Tibial artery (tissue), 4 donors: ENCODE measurements at regions not wholly inside any gene's neighbourhood (a gene's known extent, or its start where the extent isn't known, plus 50 kb on each side); places are given as distances from the start of the nearest gene placed in this dataset.

ENCODE experiments used
- DNase-seq, 2 donors: peaks; one replicate each; pipeline ENCODE4 v3.0.0-alpha.2; 2019
- H3K27ac ChIP-seq, 2 donors: fragments of 200-600 bp; sonication (generic) in 1 of 2; 1 replicate in 1 of 2; 2 replicates in 1 of 2; pipeline ENCODE4 v1.5.1; 2018 to 2019; ENCODE audit warnings: mild to moderate bottlenecking in 1 of 2
- H3K27me3 ChIP-seq, 2 donors: fragments of 200-600 bp; sonication (generic) in 1 of 2; one replicate each; pipeline versions ENCODE4 v1.5.1 to v1.6.0; 2016 to 2019
- H3K36me3 ChIP-seq, 3 donors: fragments of 200-600 bp; sonication (generic) in 2 of 3; one replicate each; pipeline ENCODE4 v1.5.1; 2016 to 2019; ENCODE audit warnings: mild to moderate bottlenecking in 2 of 3
- H3K4me1 ChIP-seq, 4 donors: fragments of 200-600 bp; sonication (generic) in 2 of 4; 1 replicate in 3 of 4; 2 replicates in 1 of 4; pipeline ENCODE4 v1.5.1; 2016 to 2019
- H3K4me3 ChIP-seq, 2 donors: fragments of 200-600 bp; sonication (generic) in 1 of 2; 1 replicate in 1 of 2; 2 replicates in 1 of 2; pipeline ENCODE4 v1.5.1; 2018 to 2019; ENCODE audit warnings: mild to moderate bottlenecking in 2 of 2
- H3K9me3 ChIP-seq, 3 donors: fragments of 200-600 bp; sonication (generic) in 1 of 3; one replicate each; pipeline ENCODE4 v1.5.1; 2016 to 2019
- CTCF ChIP-seq, 2 experiments: fragments of 200-600 bp in 1 of 2; fragments of 450-650 bp in 1 of 2; IDR thresholded peaks; one replicate each; pipeline ENCODE4 v1.5.1; 2017 to 2019; ENCODE audit warnings: antibody characterized with exemption in 2 of 2, mild to moderate bottlenecking in 1 of 2, moderate library complexity in 1 of 2
- intact Hi-C: fragments of 100-400 bp; cut with DNase I; formaldehyde crosslinking; loops from one replicate; pipeline ENCODE4 v1.15.0; 2023; ENCODE audit warnings: low total_unique reads

GRCh38 chr10:44199991-44200655, 184.8 kb downstream of the CXCL12 start:
- H3K4me3 ChIP-seq, result no peak overlapping the region
- H3K9me3 ChIP-seq, result no peaks in the 10 kb centered on the region
- H3K27ac ChIP-seq, result no peak overlapping the region
- no peaks in the 10 kb centered on the region for H3K27me3 ChIP-seq
- no peaks in the 10 kb centered on the region for H3K36me3 ChIP-seq
- intact Hi-C loops, result no loop called here
- DNase-seq, result no peak
- TF ChIP-seq CTCF (IDR thresholded peaks at IDR 0.05), result no peak
- peaks cover 0 to 27% (median 19%) of the 10 kb centered on the region in 4 donors for H3K4me1 ChIP-seq

GRCh38 chr10:44199267-44199666, 185.6 kb downstream of the CXCL12 start:
- H3K4me1 ChIP-seq, result peaks cover 0 to 34% (median 25%) of the 10 kb centered on the region in 4 donors
- H3K27me3 ChIP-seq, result no peaks in the 10 kb centered on the region
- H3K9me3 ChIP-seq, result no peaks in the 10 kb centered on the region
- DNase-seq, result no peak
- H3K27ac ChIP-seq, result peak overlapping the region; percentile 5 to 8
- no peak for TF ChIP-seq CTCF (IDR thresholded peaks at IDR 0.05)
- H3K4me3 ChIP-seq, result no peak overlapping the region
- intact Hi-C loops, result no loop called here
- no peaks in the 10 kb centered on the region for H3K36me3 ChIP-seq

- intact Hi-C loops, result no loop called here
- Histone ChIP-seq H3K27ac (peak overlapping the region; percentile 5 to 8), H3K4me1 (peaks cover 0 to 39% (median 25%) of the 10 kb centered on the region in 4 donors), H3K27me3 (no peaks in the 10 kb centered on the region), H3K4me3 (no peak overlapping the region), H3K9me3 (no peaks in the 10 kb centered on the region), H3K36me3 (no peaks in the 10 kb centered on the region)
- peak in 1 of 2 donors; percentile 47 for DNase-seq
- no peak for TF ChIP-seq CTCF (IDR thresholded peaks at IDR 0.05)
These were observed 186.2 kb downstream of the CXCL12 start for GRCh38 chr10:44198780-44199097.

DNA sequence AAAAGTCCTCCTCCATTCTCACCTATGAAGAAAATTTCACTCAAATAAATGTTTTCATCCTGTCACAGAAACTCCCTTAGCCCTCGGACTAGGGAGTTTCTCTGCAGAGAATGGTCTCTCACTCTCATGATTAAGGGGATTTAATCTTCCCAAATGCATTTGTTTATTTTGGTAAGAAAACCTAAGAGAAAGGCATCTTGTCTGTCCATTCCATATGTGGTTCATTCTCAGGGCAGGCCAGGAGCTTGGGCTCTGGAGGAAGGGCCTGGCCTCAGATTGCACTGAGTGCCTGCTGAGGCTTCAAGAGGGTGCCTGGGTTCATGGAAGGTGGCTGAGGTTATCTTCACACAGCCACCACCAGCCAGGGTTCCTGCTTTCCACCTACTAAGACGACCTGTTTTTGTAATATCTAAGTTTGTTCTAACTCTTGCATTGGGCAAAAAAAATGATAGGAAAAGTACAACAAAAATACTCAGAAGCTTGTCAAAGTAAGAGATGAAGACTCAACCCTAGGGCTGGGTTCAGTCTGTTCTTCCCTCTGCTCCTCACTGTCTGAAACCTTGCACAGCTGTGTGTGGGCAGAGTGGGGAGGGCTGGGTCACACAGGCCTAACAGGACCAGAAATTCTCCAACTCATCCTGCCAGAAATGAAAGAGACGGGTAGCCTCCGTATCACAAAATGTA, 186.7 kb downstream of the CXCL12 start:
- Histone ChIP-seq H3K9me3 (no peaks in the 10 kb centered on the region), H3K36me3 (no peaks in the 10 kb centered on the region), H3K4me1 (peaks cover 0 to 39% (median 25%) of the 10 kb centered on the region in 4 donors), H3K27me3 (no peaks in the 10 kb centered on the region), H3K4me3 (no peak overlapping the region), H3K27ac (peak overlapping the region; percentile 5 to 8)
- no peak for DNase-seq
- intact Hi-C loops, result no loop called here
- no peak for TF ChIP-seq CTCF (IDR thresholded peaks at IDR 0.05)

DNA sequence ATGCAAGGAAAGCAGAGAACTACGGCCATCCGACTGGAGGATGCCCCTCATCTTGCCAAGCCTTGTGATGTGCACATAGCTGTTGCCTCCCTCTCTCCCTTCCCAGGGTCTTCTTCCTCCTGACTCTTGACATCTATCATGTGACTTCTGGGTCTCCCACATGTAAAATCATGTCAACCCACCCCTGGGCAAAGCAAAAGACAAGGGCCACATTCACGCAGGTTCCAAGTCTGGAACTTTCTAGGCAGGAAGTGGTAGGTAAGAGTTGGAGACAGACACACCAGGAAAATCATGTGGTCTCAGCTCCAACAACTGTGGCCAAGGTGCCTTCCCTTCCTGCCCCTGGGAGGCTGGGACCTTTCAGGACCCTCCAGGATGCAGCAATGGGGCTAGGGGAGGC, 187.3 kb downstream of the CXCL12 start:
- DNase-seq, result no peak
- H3K27ac ChIP-seq, result no peak overlapping the region
- H3K9me3 ChIP-seq, result no peaks in the 10 kb centered on the region
- no peaks in the 10 kb centered on the region for H3K27me3 ChIP-seq
- intact Hi-C loops, result no loop called here
- no peak for TF ChIP-seq CTCF (IDR thresholded peaks at IDR 0.05)
- H3K36me3 ChIP-seq, result no peaks in the 10 kb centered on the region
- peaks cover 0 to 39% (median 25%) of the 10 kb centered on the region in 4 donors for H3K4me1 ChIP-seq
- H3K4me3 ChIP-seq, result no peak overlapping the region
